Posterior vena cava (tissue), 2 donors: ENCODE measurements at regions not wholly inside any gene's neighbourhood (a gene's known extent, or its start where the extent isn't known, plus 50 kb on each side); places are given as distances from the start of the nearest gene placed in this dataset.

Experiments
- DNase-seq: peaks from one replicate; pipeline ENCODE4 v3.0.0-alpha.2; 2020; ENCODE audit warnings: low spot score
- intact Hi-C, 2 donors: fragments of 100-400 bp; cut with DNase I; formaldehyde crosslinking; loops; one replicate each; pipeline versions ENCODE4 v1.14.1 to v1.14.2; 2022 to 2023
- donor health status: DM: yes; HTN: yes; CAD: no.
- donor health status: DM: yes; HTN: yes; CAD: no.

DNA sequence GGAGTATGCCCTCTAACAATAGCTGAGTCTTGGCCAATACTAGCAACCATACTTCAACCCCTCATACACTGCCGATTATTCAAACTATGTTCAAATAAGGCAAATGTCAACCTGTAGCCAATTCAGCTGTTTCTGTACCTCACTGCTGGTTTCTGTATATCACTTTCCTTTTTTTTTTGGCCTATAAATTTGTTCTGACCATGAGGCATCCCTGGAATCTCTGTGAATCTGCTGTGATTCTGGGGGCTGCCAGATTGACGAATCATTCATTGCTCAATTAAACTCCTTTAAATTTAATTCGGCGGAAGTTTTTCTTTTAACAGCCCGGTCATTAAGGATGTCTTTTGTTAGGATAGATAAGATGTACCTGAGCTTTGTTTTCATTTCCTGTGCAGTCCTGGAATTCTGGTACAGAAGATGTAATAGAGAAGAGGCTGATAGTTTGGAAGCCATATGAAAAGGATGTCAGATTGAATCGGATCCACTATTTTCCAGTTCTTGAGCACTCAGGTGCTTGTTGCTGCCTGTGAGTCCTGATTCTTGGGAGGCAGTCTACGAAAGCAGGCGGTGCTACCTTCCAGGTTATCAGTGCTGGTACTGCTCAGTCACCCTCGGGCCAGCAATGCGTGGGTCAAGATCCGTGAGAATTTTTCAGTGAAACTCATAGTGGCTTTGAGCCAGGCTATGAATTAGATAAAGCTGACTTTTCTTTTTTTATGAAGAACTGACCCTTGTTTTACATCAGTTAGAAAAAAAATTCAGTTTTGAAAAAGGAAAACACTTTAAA is 106.2 kb upstream of the TUT7 start:
- intact Hi-C loops, result no loop called here
- no peak for DNase-seq

DNA sequence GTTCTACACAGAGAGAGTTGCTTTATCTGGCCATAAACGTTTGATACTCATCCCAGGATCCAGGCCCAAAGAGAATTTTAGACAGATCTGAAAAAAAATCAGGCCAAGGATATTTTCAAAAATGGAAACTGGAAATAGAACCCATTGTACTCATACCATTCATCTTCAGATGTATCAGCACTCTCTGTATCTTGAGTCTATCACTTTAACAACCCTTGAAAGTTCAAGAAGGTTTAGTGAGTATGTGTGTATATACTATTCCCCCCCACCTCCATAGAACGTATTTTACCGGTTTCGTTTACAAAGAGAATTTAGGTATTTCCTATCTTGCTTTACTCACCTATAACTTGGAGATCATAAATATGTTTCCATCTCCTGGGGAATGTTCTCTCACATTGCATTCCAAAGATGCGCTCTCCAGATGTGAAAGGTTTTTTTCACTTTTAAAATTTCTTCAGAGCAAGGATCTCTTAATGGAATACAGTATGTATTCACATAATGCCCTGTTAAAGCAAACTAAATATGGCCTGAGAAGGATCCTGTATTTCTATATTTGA is 105.5 kb upstream of the TUT7 start:
- intact Hi-C loops, result no loop called here
- DNase-seq, result no peak

DNA sequence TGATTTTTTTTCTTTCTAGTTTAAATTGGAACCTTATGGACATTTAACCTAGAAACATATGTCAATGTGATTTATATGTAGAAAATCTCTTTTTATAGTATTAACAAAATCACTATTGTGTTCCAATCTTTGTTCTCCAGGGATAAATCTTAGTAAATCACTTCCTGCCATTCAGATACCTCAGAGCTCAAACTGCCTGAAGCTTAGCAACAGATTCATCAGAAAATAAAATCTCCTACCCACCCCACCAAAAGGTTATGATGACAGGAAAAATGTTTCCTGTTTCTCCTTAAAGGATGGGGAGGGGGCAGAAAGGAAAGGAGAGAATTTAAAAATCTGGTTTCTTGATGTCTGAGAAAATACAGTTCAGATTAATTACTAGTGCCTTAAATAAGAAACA is 105.0 kb upstream of the TUT7 start:
- no peak for DNase-seq
- intact Hi-C loops, result no loop called here

DNA sequence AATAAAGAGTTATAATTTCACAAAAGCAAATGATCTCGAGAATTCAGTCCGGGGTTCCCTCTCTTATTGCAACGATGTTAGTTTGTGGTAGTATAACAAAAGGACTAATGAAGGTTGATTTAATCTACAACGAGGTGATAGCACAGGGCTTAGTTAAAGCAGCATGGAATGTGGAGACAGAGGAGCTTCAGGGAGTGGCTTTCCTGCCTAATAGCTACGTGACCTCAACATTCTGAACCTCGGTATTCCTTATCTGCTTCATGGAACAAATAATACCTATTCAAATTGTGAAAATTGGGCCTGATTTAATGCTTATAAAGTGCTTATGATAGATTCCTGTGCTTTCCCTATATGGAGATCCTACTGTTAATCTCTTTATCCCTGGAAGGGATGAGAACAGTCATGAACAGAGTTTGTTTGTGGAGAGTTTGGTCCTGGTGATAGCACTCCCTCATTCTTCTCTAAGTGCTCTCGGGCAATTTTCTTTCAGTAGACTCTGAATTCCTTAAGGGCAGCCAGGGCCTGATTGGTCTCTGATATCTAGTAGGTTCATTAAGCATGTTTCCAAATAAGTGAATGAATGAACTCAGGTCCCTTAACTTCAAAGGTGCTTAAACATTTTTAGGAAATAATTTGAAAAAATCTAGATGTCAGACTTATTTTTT is 104.1 kb upstream of the TUT7 start:
- intact Hi-C loops, result no loop called here
- no peak for DNase-seq

DNA sequence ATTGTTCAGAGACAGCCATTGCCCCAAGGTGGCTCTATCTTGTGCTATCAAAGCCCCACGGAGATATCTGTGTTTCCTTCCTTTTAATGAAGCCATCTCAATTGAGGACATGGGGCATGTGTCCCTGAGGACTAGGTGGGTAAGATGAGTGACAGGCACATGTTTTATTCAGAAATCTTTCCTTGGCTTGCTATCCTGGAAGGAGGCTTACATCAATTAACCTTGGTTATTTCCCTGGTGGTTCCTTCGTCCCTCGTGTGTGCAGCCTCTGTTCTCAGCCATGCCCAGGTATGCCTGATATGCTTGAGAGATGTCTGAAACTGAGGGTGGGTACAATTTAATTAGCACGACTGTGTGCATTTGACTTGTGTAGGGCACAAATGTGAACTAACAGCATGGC is 102.2 kb upstream of the TUT7 start:
- no peak for DNase-seq
- intact Hi-C loops, result no loop called here

DNA sequence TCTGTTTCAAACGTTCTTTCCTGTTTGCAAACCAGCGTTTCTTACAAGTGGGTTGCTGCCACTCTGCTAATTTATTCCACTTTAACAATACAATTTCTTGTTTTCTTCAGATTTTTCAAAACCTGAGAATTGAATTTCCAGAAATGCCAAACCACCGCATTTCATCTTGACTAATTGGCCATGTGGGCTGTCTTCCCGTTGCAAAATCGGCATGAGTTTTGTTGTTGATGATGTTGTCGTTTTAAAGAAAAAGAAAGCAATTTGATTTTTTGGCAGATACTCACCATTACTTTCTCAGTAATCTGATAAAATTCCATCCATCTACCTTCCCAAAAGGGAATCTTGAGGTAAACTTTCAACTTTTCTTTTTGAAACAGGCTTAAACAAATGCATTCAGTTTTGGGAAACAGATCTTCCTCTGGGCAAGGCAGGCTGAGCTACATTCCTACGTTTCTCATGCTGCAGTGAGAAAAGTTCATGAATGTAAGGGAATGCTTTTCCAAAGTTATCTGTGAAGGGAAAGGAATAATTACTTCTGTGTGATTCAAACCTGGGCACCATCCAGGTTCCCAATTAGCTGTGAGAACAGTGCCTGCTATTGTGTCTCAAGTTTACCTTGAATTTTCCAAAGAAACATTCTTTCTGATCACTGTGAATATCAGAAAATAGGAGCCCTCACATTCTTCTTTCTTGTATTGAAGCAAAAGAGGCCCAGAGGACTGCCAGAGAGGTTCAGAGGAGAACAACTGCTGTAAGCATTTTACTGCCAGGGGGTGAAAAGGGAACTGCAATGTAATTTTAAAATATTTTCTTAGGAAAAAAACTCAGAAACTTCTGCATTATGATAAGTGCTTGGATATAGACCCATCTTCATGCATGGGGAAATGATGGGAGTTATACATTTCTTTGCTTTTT is 100.7 kb upstream of the TUT7 start:
- no peak for DNase-seq
- intact Hi-C loops, result no loop called here

DNA sequence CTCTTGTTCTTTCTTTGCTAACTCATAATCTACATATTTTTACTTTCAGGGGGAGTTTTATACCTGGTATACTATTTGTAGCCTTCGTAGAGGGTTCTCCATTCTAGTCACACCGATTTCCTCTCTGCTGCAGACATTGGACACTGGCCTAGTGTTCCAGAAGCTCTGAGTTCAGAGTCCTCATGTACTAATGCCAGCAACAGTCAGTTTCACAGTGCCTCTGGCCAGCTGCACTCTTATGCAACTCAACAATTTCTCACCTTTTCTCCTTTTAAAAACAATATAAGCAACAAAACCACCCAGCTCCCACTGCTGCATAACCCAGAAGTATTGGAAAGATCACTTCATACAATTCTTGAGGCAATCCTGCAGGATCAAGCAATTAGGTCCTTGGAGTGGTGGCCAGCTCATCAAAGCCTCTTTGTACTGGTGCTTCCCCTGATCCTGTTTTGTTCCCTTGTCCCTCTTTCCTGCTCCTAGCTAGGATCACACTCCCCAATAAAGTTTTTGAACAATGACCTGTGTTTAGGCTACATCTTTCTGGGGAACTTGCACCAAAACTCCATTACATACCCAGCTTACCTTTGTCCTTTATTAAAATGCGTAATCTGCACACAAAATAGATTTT is 98.1 kb upstream of the TUT7 start:
- intact Hi-C loops, result no loop called here
- no peak for DNase-seq

DNA sequence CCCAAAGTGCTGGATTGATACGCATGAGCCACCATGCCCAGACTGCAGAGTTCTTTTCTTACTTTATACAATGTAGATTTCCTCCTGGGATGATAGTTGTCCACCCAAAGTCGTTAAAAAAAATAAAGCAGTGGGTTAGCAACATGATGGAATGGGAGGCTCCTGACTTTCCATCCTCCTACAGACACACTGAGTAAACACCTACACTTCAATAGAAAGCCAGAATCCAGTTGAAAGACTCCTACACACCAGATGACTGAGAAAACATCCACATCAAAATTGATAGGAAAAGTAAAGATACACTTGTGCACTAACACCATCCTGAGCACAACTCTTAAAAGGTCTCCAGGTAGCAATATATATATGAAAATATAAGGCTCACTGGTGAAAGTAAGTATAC is 95.0 kb upstream of the TUT7 start:
- DNase-seq, result no peak
- intact Hi-C loops, result no loop called here

DNA sequence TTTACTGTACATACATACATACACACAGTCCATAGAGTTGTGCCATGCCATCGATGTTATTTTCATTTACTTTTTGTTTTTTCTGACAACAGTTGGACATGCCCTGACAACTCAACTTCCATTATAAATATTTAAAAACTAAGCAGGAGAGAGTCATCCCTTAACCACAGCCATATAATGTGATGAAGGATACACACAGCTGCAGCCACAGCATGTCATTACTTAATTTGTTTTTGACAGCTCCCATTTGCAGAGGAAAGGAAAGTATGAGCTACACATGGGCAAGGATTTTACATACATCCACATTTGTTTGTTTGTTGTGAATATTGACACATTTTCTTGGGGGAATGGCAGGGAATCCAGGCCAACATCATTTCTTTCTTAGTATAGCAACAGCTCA is 91.5 kb upstream of the TUT7 start:
- intact Hi-C loops, result no loop called here
- DNase-seq, result no peak

DNA sequence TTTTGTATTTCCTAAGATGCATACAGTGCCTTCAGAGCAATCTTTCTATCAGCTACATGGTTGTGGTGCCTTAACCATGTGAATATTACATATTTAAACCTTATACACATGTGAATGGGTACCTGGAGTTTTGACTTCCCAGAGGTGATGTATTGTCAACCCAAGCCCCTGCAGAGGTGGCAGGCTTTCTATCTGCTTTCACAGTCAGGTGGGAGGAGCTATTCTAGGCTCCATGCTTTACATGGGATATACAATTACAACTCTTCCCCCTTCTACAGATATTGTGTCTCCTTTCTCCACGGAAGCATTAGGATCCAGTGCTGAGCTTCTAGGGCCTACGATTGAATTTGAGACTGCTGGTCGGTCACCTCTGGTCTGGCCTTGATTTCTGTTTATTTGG is 89.8 kb upstream of the TUT7 start:
- intact Hi-C loops, result no loop called here
- no peak for DNase-seq

DNA sequence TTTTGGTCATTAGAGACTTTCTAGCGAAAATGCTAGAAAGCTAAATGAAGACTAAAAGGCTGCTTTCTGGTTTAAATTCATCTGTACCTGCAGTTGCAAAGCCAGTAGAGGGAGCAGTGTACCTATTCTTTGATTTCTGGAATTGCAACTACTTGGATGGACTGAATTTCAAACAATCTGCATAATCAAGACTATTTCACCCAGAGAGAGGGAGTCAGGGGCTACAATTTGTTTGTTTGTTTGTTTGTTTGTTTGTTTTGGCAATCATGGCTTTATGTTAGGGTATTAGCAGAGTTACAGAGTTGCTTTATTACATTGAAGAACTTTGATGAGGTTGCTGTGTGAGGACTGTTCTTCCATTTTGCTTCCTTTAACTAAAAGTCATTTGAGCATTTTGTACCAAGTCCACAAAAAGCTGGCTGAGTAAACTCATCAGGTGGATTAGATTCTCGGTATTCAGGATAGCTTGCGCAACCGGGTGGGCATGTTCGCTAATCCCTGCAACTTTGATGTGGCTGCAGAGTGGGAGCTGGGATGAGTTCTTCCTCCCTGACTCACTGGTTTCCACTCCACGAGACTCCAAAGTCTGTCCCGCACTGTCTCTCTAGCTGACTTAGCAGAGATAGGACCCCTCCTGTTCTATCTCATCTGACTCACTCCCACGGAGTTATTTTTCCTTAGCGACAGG is 80.0 kb upstream of the TUT7 start:
- peak; percentile 80 for DNase-seq
- intact Hi-C loops, result loop anchor here (10.0 kb wide), 1 partner anchor 891 kb away; no protein-coding TSS in a partner anchor

DNA sequence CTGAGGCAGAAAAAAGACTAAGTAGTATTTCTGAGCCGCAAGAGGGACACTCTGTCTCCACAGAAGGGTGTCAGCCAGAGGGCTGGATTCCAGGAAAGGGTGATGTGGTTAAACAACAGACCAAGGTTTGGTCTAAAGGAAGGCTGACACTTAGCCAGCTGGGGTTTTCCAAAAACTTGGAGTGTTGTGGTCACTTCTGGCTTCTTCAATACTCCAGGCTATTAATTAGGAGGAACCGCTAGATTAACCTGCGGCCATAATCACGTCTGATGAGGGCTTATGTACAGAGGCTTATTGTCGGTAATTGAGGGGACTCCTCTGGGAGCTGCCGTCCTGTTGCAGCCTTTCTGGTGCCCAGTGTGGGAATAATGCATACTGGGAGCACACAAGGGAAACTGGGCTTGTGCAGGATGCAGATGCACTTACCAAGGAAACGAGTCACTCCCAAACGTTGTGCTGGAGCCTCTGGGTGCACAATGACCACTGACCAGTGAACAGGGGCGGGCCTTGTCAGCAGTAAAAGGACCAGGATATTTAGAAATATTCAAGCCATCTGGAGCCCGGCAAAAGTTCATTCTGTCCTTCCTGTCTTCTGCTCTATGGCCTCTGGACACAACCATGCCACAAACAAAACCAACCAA is 70.2 kb upstream of the TUT7 start:
- intact Hi-C loops, result no loop called here
- no peak for DNase-seq

DNA sequence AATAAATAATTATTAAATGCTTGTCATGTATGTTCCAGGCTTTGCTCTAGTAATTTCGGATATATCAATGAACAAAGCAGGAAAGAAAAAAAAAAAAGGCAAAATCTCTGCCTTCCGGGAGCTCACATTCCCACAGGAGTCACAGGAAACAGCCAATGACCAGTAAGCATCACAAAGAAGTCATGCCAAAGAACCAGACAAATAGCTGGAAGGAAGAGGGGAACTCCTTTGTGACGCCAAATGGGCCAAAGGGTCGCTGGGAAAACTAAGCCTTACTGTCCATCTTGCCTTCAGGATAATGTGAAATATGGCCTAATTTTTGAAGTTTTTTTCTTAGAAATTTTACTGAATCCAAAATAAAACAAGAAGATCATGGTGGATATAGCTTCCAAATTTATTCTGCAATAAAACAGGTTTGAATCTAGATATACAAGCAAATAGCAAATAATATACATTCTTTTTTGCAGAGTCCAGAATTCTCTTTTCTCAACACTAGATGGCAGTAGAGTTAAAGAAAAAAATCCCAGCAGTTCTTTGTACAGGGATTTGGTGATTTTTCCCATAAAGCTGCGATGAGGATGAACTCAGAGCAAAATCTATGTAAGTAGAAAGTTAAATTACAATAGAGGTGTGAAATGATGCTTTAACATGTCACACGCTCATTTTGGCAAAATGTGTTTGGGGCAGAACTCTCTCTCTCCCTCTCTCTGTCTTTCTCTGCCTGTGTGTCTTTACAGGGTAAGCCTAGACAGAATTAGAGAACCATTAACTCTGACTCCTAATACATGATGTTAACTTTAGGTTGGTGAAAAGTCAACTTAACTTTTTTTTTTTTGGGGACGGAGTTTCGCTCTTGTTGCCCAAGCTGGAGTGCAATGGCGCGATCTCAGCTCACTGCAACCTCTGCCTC is 60.0 kb upstream of the TUT7 start:
- intact Hi-C loops, result loop anchor here in 1 of 2 donors (10.0 kb wide), 1 partner anchor 531 kb away; the partner anchor contains the start of gene GAS1
- no peak for DNase-seq

DNA sequence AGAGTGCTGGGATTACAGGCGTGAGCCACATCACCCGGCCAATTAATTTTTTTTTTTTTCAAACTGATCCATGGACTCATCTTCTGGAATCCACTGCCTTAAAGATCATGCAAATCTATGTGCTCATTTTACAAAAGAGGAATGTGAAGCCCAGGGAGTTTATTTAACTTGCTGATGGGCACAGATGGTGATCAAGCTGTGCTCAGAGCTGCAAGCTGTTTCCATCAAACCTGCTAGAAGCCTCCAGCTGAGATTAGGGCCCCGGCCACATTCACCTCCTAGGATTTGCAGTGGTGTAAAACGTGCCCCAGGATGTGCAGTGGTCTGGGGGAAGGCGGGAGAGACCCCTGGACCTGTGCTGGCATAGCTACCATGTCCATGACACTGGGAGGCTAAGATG is 56.1 kb upstream of the TUT7 start:
- intact Hi-C loops, result loop anchor here in 1 of 2 donors (10.0 kb wide), 1 partner anchor 535 kb away; the partner anchor contains the start of gene GAS1
- no peak for DNase-seq

DNA sequence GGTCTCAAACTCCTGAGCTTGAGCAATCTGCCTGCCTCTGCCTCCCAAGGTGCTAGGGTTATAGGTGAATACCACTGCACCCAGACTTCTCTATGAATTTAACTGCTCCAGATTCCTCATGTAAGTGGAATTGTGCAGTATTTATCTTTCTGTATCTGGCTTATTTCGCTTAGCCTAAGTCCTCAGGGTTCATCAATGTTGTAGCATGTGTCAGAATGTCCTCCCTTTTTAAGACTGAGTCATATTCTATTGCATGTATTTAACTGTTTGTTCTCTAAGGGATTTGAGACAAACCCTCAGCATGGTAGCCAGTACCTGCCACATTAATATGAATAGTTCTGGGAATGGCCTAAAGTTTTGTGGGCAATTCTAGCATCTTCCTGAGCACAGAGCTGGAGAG is 53.9 kb upstream of the TUT7 start:
- intact Hi-C loops, result no loop called here
- DNase-seq, result no peak

DNA sequence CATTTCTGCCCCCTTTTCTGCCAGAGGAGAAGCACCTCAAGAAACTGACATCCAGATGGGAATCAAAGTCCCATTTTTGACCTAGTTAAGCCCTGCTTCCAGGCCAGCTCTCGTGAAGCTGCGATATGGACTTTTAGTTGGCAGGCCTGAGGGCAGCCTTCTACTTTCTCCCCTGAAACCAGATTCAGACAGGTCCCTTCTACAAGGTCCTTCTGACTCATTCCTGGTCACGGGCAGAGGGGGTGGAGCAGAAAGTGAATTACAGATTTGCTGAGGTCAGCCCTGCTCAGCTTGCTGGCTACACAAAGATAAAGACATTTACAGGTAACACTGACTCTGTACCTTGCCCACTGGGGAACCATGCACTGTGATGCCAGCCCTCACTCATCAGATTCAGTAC is 52.8 kb upstream of the TUT7 start:
- no peak for DNase-seq
- intact Hi-C loops, result no loop called here

DNA sequence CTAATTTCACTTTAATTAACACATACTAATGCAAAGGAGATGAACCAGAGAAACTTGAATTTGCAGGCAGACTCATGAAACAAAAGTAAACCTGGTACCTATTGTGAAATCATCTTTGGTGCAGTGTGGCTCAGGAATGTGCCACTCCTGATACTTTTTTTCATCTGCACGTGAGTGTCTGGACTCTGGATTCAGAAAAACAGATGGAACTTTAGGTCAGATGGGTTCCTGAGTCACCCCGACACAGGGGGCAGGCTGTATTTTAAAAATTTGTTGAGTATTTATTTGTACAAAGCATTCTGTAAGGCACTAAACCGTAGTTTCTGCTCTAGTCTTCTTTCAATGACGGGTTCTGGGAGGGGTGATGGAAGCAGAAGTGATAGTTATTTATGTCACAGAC is 52.2 kb upstream of the TUT7 start:
- no peak for DNase-seq
- intact Hi-C loops, result no loop called here
